HEK293T (cell line): ENCODE measurements at regions not wholly inside any gene's neighbourhood (a gene's known extent, or its start where the extent isn't known, plus 50 kb on each side); places are given as distances from the start of the nearest gene placed in this dataset.
"Not testable (repeated sequence)": the region's sequence is repeated elsewhere in the genome, so short reads cannot be mapped to it uniquely, and the experiment has no call there.

ENCODE experiments used
- ARNT ChIP-seq: fragments of 450-650 bp; IDR thresholded peaks from 2 replicates; pipeline ENCODE4 v1.6.1; 2017; ENCODE audit warnings: mild to moderate bottlenecking
- BHLHE40 ChIP-seq: fragments of 450-650 bp; IDR thresholded peaks from 2 replicates; pipeline ENCODE4 v1.6.1; 2016; ENCODE audit warnings: mild to moderate bottlenecking, moderate library complexity, borderline replicate concordance
- CTBP1 ChIP-seq: fragments of 450-650 bp; IDR thresholded peaks from 2 replicates; pipeline ENCODE4 v1.6.1; 2016; ENCODE audit warnings: borderline replicate concordance
- ELF4 ChIP-seq: fragments of 450-650 bp; IDR thresholded peaks from 2 replicates; pipeline ENCODE4 v1.6.1; 2017; ENCODE audit warnings: antibody characterized with exemption
- FOXA1 ChIP-seq: fragments of 450-650 bp; IDR thresholded peaks from 2 replicates; pipeline ENCODE4 v1.6.1; 2016; ENCODE audit warnings: mild to moderate bottlenecking
- FOXK2 ChIP-seq: fragments of 450-650 bp; IDR thresholded peaks from 2 replicates; pipeline ENCODE4 v1.6.1; 2016; ENCODE audit warnings: mild to moderate bottlenecking
- FOXM1 ChIP-seq: fragments of 450-650 bp; IDR thresholded peaks from 2 replicates; pipeline ENCODE4 v1.6.1; 2017; ENCODE audit warnings: mild to moderate bottlenecking, borderline replicate concordance
- HDGF ChIP-seq: fragments of 450-650 bp; IDR thresholded peaks from 2 replicates; pipeline ENCODE4 v1.6.1; 2017; ENCODE audit warnings: antibody characterized with exemption, borderline replicate concordance
- L3MBTL2 ChIP-seq: fragments of 450-650 bp; conservative IDR thresholded peaks from 2 replicates; pipeline ENCODE4 v1.6.1; 2016; ENCODE audit warnings: mild to moderate bottlenecking
- NFRKB ChIP-seq: fragments of 450-650 bp; IDR thresholded peaks from 2 replicates; pipeline ENCODE4 v1.6.1; 2016; ENCODE audit warnings: mild to moderate bottlenecking, moderate library complexity
- SP1 ChIP-seq: fragments of 450-650 bp; IDR thresholded peaks from 2 replicates; pipeline ENCODE4 v1.6.1; 2017
- SUZ12 ChIP-seq: fragments of 450-650 bp; IDR thresholded peaks from 2 replicates; pipeline ENCODE4 v1.6.1; 2016; ENCODE audit warnings: mild to moderate bottlenecking
- ZNF384 ChIP-seq: fragments of 450-650 bp; IDR thresholded peaks from 2 replicates; pipeline ENCODE4 v1.6.1; 2016
- TF ChIP-seq, protein P1 (sequence below): fragments of 450-650 bp; IDR thresholded peaks from 2 replicates; pipeline ENCODE4 v1.6.1; 2016

DNA sequence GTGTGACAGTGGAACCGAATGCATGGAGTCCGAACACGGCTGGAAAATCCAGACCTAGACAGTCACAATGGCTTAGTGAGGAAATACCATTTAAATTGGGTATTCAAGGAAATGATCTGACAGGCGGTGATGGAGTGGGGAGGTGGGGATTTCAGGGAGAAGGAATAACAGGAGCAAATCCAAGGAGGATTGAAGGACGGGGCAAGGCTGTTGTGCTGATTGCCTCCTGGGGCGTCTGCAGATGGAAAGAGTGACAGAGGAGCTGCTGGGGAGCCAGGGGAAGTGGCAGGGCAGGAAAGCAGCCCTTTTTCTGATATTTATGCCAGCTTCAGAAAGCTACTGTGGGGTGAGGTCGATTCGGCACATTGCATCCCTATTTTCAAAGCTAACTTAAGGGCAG is 99.1 kb upstream of the FMN2 start:
- TF ChIP-seq SUZ12, ZNF384, FOXA1, BHLHE40, FOXK2, FOXM1, L3MBTL2, ARNT, SP1, ELF4, CTBP1, HDGF, NFRKB: not testable (repeated sequence)
- TF ChIP-seq, protein P1, sequence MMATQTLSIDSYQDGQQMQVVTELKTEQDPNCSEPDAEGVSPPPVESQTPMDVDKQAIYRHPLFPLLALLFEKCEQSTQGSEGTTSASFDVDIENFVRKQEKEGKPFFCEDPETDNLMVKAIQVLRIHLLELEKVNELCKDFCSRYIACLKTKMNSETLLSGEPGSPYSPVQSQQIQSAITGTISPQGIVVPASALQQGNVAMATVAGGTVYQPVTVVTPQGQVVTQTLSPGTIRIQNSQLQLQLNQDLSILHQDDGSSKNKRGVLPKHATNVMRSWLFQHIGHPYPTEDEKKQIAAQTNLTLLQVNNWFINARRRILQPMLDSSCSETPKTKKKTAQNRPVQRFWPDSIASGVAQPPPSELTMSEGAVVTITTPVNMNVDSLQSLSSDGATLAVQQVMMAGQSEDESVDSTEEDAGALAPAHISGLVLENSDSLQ: not testable (repeated sequence)
